ENCODE measurements at regions not wholly inside any gene's neighbourhood (a gene's known extent, or its start where the extent isn't known, plus 50 kb on each side); places are given as distances from the start of the nearest gene placed in this dataset.

DNA sequence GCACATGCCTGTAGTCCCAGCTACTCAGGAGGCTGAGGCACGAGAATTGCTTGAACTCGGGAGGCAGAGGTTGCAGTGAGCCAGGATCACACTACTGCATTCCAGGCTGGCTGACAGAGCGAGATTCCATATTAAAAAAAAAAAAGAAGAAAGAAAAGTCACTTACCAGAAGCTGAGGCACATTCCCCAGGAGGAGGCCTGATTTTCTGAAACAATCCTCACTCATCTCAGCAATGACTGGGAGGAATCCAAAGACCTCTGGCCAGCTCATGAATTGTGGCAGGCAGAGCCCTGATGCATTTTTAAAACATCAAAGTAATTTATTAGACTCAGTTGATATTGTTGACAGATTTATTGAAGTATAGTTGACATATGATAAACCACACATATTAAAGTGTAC is 206.3 kb downstream of the FOXO1 start:
- no peaks in the 10 kb centered on the region for H3K9me3 Mint-ChIP-seq (ENCODE audit: unreplicated experiment)
- TF ChIP-seq, protein P1, sequence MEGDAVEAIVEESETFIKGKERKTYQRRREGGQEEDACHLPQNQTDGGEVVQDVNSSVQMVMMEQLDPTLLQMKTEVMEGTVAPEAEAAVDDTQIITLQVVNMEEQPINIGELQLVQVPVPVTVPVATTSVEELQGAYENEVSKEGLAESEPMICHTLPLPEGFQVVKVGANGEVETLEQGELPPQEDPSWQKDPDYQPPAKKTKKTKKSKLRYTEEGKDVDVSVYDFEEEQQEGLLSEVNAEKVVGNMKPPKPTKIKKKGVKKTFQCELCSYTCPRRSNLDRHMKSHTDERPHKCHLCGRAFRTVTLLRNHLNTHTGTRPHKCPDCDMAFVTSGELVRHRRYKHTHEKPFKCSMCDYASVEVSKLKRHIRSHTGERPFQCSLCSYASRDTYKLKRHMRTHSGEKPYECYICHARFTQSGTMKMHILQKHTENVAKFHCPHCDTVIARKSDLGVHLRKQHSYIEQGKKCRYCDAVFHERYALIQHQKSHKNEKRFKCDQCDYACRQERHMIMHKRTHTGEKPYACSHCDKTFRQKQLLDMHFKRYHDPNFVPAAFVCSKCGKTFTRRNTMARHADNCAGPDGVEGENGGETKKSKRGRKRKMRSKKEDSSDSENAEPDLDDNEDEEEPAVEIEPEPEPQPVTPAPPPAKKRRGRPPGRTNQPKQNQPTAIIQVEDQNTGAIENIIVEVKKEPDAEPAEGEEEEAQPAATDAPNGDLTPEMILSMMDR (IDR thresholded peaks at IDR 0.05; ENCODE audit: partially characterized antibody, unreplicated experiment) = no peak
- H3K27ac Mint-ChIP-seq (ENCODE audit: unreplicated experiment) = no peak overlapping the region
- no peak for DNase-seq
- H3K4me3 Mint-ChIP-seq (ENCODE audit: unreplicated experiment) = no peak overlapping the region
- peaks cover 2% of the 10 kb centered on the region for H3K27me3 Mint-ChIP-seq (ENCODE audit: unreplicated experiment)
- no peaks in the 10 kb centered on the region for H3K36me3 Mint-ChIP-seq (ENCODE audit: unreplicated experiment)
- peaks cover 2% of the 10 kb centered on the region for H3K4me1 Mint-ChIP-seq (ENCODE audit: low read depth, unreplicated experiment)

DNA sequence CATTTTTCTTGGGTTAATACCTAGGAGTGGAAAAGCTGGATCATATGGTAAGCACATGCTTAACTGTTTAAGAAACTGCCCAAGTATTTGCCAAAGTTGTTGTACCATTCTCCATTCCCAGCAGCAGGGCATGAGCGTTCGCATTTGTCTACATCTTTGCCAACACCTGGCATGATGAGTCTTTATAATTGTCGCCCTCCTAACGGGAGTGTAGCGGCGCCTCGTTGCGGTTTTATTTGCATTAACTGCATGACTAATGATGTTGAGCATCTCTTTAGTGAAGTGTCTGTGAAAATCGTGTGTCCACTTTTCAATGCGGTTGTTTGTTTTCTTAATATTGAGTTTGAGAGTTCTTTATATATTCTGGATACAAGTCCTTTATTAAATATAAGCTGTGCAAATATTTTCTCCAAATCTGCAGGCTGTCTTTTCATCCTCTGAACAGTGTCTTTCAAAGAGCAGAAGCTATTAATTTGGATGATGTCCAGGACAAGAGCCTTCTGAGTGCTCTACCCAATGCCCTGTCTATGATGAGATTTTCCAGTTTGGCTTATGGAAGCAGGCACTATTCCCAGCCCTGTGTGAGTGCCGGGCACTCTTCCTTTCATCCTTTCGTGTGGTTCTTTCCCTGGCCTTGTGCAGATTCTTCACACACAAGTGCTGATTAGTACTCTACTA is 202.0 kb downstream of the FOXO1 start:
- no peaks in the 10 kb centered on the region for H3K27me3 Mint-ChIP-seq (ENCODE audit: unreplicated experiment)
- H3K4me1 Mint-ChIP-seq (ENCODE audit: low read depth, unreplicated experiment) = no peaks in the 10 kb centered on the region
- H3K36me3 Mint-ChIP-seq (ENCODE audit: unreplicated experiment) = no peaks in the 10 kb centered on the region
- TF ChIP-seq, protein P1 (IDR thresholded peaks at IDR 0.05; ENCODE audit: partially characterized antibody, unreplicated experiment) = no peak
- DNase-seq = no peak
- H3K9me3 Mint-ChIP-seq (ENCODE audit: unreplicated experiment) = no peaks in the 10 kb centered on the region
- no peak overlapping the region for H3K27ac Mint-ChIP-seq (ENCODE audit: unreplicated experiment)
- H3K4me3 Mint-ChIP-seq (ENCODE audit: unreplicated experiment) = no peak overlapping the region

DNA sequence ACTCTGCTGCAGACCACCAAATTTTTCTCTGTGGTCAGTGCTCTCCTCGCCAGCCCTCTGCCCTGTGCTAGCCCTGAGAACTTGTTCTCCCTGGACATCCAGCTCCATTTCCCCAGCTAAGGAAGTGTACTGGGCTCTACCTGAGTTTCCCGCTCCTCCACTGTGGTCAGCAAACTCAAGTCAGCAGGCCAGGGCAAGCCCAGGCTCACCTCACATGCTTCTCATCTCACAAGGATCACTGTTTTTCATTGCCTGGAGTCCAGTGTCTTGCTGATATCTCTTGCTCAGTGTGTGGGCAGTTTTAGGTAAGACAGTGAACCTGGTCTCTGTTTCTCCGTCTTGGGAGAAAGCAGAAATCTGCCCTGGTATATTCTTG is 201.4 kb downstream of the FOXO1 start:
- Mint-ChIP-seq H3K9me3 (ENCODE audit: unreplicated experiment) (no peaks in the 10 kb centered on the region), H3K4me1 (ENCODE audit: low read depth, unreplicated experiment) (no peaks in the 10 kb centered on the region), H3K36me3 (ENCODE audit: unreplicated experiment) (no peaks in the 10 kb centered on the region), H3K27me3 (ENCODE audit: unreplicated experiment) (no peaks in the 10 kb centered on the region), H3K4me3 (ENCODE audit: unreplicated experiment) (no peak overlapping the region), H3K27ac (ENCODE audit: unreplicated experiment) (no peak overlapping the region)
- TF ChIP-seq, protein P1 (IDR thresholded peaks at IDR 0.05; ENCODE audit: partially characterized antibody, unreplicated experiment) = no peak
- DNase-seq = no peak

DNA sequence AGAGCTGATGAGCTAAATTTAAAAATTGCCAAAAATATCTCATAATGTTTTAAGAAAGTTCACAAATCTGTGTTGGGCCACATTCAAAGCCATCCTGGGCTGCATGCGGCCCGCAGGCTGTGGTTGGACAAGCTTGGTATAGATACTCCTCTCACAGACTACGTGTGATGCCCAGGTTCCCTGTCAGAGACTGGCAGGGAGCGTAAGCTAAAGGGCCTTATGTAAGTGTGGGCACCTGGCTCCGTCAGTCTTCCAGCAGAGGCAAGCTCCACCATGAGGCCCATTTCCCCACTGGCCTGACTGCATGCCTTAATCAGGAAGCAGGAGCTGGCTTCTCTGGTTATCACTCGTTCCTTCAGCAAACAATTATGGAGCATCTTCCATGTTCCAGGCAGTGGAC is 200.2 kb downstream of the FOXO1 start:
- no peak overlapping the region for H3K4me3 Mint-ChIP-seq (ENCODE audit: unreplicated experiment)
- H3K9me3 Mint-ChIP-seq (ENCODE audit: unreplicated experiment) = no peaks in the 10 kb centered on the region
- H3K4me1 Mint-ChIP-seq (ENCODE audit: low read depth, unreplicated experiment) = no peaks in the 10 kb centered on the region
- H3K36me3 Mint-ChIP-seq (ENCODE audit: unreplicated experiment) = no peaks in the 10 kb centered on the region
- no peak overlapping the region for H3K27ac Mint-ChIP-seq (ENCODE audit: unreplicated experiment)
- DNase-seq = no peak
- TF ChIP-seq, protein P1 (IDR thresholded peaks at IDR 0.05; ENCODE audit: partially characterized antibody, unreplicated experiment) = no peak
- H3K27me3 Mint-ChIP-seq (ENCODE audit: unreplicated experiment) = no peaks in the 10 kb centered on the region

DNA sequence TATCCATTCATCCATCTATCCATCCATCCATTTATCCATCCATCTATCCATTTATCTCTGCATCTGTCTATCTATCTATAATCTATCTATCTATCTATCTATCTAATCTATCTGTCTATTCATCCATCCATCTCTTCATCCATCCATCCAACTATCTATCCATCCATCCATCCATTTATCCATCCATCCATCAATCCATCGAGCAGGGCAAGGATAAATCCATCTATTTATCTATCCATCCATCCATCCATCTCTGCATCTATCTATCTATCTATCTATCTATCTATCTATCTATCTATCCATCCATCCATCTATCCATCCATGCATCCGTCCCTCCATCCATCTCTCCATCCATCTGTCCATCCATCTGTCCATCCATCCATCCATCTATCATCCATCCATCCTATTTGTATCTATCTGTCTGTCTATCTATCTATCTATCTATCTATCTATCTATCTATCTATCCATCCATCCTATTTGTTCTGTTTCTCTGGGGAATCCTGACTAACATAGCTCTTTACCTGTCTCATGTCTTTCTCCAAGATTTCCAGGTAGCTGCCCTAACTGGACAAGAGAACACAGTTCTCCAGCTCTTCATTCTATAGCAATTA is 198.1 kb downstream of the FOXO1 start:
- Mint-ChIP-seq H3K9me3 (ENCODE audit: unreplicated experiment) (no peaks in the 10 kb centered on the region), H3K27me3 (ENCODE audit: unreplicated experiment) (no peaks in the 10 kb centered on the region), H3K36me3 (ENCODE audit: unreplicated experiment) (no peaks in the 10 kb centered on the region), H3K27ac (ENCODE audit: unreplicated experiment) (no peak overlapping the region), H3K4me1 (ENCODE audit: low read depth, unreplicated experiment) (no peaks in the 10 kb centered on the region), H3K4me3 (ENCODE audit: unreplicated experiment) (no peak overlapping the region)
- TF ChIP-seq, protein P1 (IDR thresholded peaks at IDR 0.05; ENCODE audit: partially characterized antibody, unreplicated experiment) = no peak
- no peak for DNase-seq

Data from glutamatergic neuron (in vitro differentiated cells).